SU-DHL-6 (cell line): ENCODE measurements at regions not wholly inside any gene's neighbourhood (a gene's known extent, or its start where the extent isn't known, plus 50 kb on each side); places are given as distances from the start of the nearest gene placed in this dataset.

Source experiments
- H2AFZ ChIP-seq: fragments of 200-600 bp; sonication (generic); 2 replicates; pipeline ENCODE4 v1.6.1; 2014; ENCODE audit warnings: low read depth, mild to moderate bottlenecking, moderate library complexity, mixed read lengths, antibody characterized with exemption, low read length; ENCODE audit not compliant: severe bottlenecking
- H3F3A ChIP-seq: fragments of 200-600 bp; shearing (Covaris generic); 2 replicates; pipeline ENCODE4 v1.6.0; 2016; ENCODE audit warnings: antibody characterized with exemption, mild to moderate bottlenecking; ENCODE audit not compliant: insufficient read depth
- H3K27ac ChIP-seq: fragments of 200-600 bp; sonication (generic); 2 replicates; pipeline ENCODE4 v1.5.1; 2016; ENCODE audit warnings: low read depth, mild to moderate bottlenecking, low read length, moderate library complexity, mixed read lengths
- H3K27me3 ChIP-seq: fragments of 200-600 bp; sonication (generic), shearing (Covaris generic); 2 replicates; pipeline ENCODE4 v1.6.0; 2014; ENCODE audit warnings: mild to moderate bottlenecking, low read length
- H3K36me3 ChIP-seq: fragments of 200-600 bp; sonication (generic); 2 replicates; pipeline ENCODE4 v1.6.1; 2014; ENCODE audit warnings: mild to moderate bottlenecking, low read length, mixed read lengths
- H3K4me2 ChIP-seq: fragments of 300-600, 200-600 bp; shearing (Covaris generic), sonication (generic); 2 replicates; pipeline ENCODE4 v1.6.0; 2014; ENCODE audit warnings: low read length, low read depth, mild to moderate bottlenecking; ENCODE audit not compliant: poor library complexity, severe bottlenecking
- H3K4me3 ChIP-seq: fragments of 200-600 bp; sonication (generic); 2 replicates; pipeline ENCODE4 v1.5.1; 2014; ENCODE audit warnings: antibody characterized with exemption, low read length, mild to moderate bottlenecking, mixed read lengths; ENCODE audit not compliant: insufficient read depth, poor library complexity, severe bottlenecking
- H3K79me2 ChIP-seq: fragments of 200-600 bp; sonication (generic); 2 replicates; pipeline ENCODE4 v1.6.1; 2014; ENCODE audit warnings: mild to moderate bottlenecking, low read length, moderate library complexity; ENCODE audit not compliant: insufficient read depth
- H3K9ac ChIP-seq: fragments of 200-600 bp; sonication (generic); 2 replicates; pipeline ENCODE4 v1.7.0; 2014; ENCODE audit warnings: mild to moderate bottlenecking, low read length
- H3K9me2 ChIP-seq: fragments of 200-600 bp; sonication (generic); replicated peaks from 2 replicates; pipeline ENCODE4 v1.6.1; 2014; ENCODE audit warnings: low read length; ENCODE audit not compliant: insufficient read depth
- H3K9me3 ChIP-seq: fragments of 200-600 bp; sonication (generic); 2 replicates; pipeline ENCODE4 v1.6.1; 2014; ENCODE audit warnings: low read length, mixed read lengths; ENCODE audit not compliant: insufficient read depth
- H4K20me1 ChIP-seq: fragments of 200-600 bp; sonication (generic); 2 replicates; pipeline ENCODE4 v1.6.1; 2014; ENCODE audit warnings: low read depth, mild to moderate bottlenecking, antibody characterized with exemption, low read length, moderate library complexity, mixed read lengths
- CTCF ChIP-seq: fragments of 200-600 bp; sonication (generic); IDR thresholded peaks from one replicate; pipeline ENCODE4 v1.5.1; 2017; ENCODE audit warnings: antibody characterized with exemption, mild to moderate bottlenecking, low read length, moderate library complexity; ENCODE audit not compliant: insufficient read depth, poor library complexity, severe bottlenecking
- EZH2phosphoT487 ChIP-seq: fragments of 200-600 bp; sonication (generic), shearing (Covaris generic); conservative IDR thresholded peaks from 2 replicates; pipeline ENCODE4 v1.6.1; 2018; ENCODE audit warnings: mild to moderate bottlenecking, antibody characterized with exemption, low read length, moderate library complexity, mixed read lengths

GRCh38 chr2:120441744-120442471 lies 96.0 kb downstream of the INHBB start:
- H3K9me3 ChIP-seq, result no peaks in the 10 kb centered on the region
- no peak overlapping the region for H3K4me2 ChIP-seq
- H3K4me3 ChIP-seq, result no peak overlapping the region
- no peaks in the 10 kb centered on the region for H3F3A ChIP-seq
- H3K9ac ChIP-seq, result no peak overlapping the region
- no peaks in the 10 kb centered on the region for H3K9me2 ChIP-seq
- H3K27me3 ChIP-seq, result no peaks in the 10 kb centered on the region
- H3K79me2 ChIP-seq, result no peaks in the 10 kb centered on the region
- no peaks in the 10 kb centered on the region for H4K20me1 ChIP-seq
- TF ChIP-seq EZH2phosphoT487 (no peak), CTCF (no peak)
- no peak overlapping the region for H2AFZ ChIP-seq
- H3K36me3 ChIP-seq, result no peaks in the 10 kb centered on the region
- no peak overlapping the region for H3K27ac ChIP-seq

GRCh38 chr2:120442541-120442922 lies 96.6 kb downstream of the INHBB start:
- H3K27ac ChIP-seq, result no peak overlapping the region
- H3K4me2 ChIP-seq, result no peak overlapping the region
- no peaks in the 10 kb centered on the region for H3K36me3 ChIP-seq
- no peaks in the 10 kb centered on the region for H3K27me3 ChIP-seq
- H3K79me2 ChIP-seq, result no peaks in the 10 kb centered on the region
- no peak overlapping the region for H2AFZ ChIP-seq
- H3K9me2 ChIP-seq, result no peaks in the 10 kb centered on the region
- no peak for TF ChIP-seq CTCF
- no peak for TF ChIP-seq EZH2phosphoT487
- no peaks in the 10 kb centered on the region for H3K9me3 ChIP-seq
- H3K9ac ChIP-seq, result no peak overlapping the region
- no peaks in the 10 kb centered on the region for H4K20me1 ChIP-seq
- H3K4me3 ChIP-seq, result no peak overlapping the region
- no peaks in the 10 kb centered on the region for H3F3A ChIP-seq

- H3K27ac ChIP-seq, result no peak overlapping the region
- H3K4me3 ChIP-seq, result no peak overlapping the region
- no peak for TF ChIP-seq EZH2phosphoT487
- no peak for TF ChIP-seq CTCF
- H3K9me3 ChIP-seq, result no peaks in the 10 kb centered on the region
- no peaks in the 10 kb centered on the region for H3K79me2 ChIP-seq
- no peaks in the 10 kb centered on the region for H3K27me3 ChIP-seq
- H3K36me3 ChIP-seq, result no peaks in the 10 kb centered on the region
- no peak overlapping the region for H3K9ac ChIP-seq
- no peaks in the 10 kb centered on the region for H3F3A ChIP-seq
- no peaks in the 10 kb centered on the region for H4K20me1 ChIP-seq
- H3K4me2 ChIP-seq, result no peak overlapping the region
- no peaks in the 10 kb centered on the region for H3K9me2 ChIP-seq
- no peak overlapping the region for H2AFZ ChIP-seq
These were observed 97.1 kb downstream of the INHBB start for GRCh38 chr2:120442923-120443571.
